ENCODE measurements at regions not wholly inside any gene's neighbourhood (a gene's known extent, or its start where the extent isn't known, plus 50 kb on each side); places are given as distances from the start of the nearest gene placed in this dataset.

- Histone ChIP-seq H4K20me1 (ENCODE audit: insufficient read depth, low read length) (no peaks in the 10 kb centered on the region), H3K79me2 (ENCODE audit: insufficient read depth, low read length) (no peaks in the 10 kb centered on the region), H3K27me3 (ENCODE audit: insufficient read depth, low read length) (no peaks in the 10 kb centered on the region), H3K27ac (ENCODE audit: low read depth, low read length, poor library complexity, severe bottlenecking) (no peak overlapping the region), H3K4me2 (ENCODE audit: low read length) (no peak overlapping the region), H3K9me2 (ENCODE audit: low read depth, low read length) (no peaks in the 10 kb centered on the region), H2AFZ (ENCODE audit: low read length) (no peak overlapping the region), H3K36me3 (ENCODE audit: insufficient read depth, low read length) (no peaks in the 10 kb centered on the region), H3K4me1 (ENCODE audit: insufficient read depth, low read length, severe bottlenecking) (no peaks in the 10 kb centered on the region), H3K9ac (ENCODE audit: low read length) (no peak overlapping the region), H3K4me3 (ENCODE audit: low read depth, low read length, poor library complexity, severe bottlenecking) (no peak overlapping the region), H3K9me3 (ENCODE audit: low read length) (no peaks in the 10 kb centered on the region), H3F3A (ENCODE audit: insufficient read depth, low read length) (no peaks in the 10 kb centered on the region)
- TF ChIP-seq CTCF (IDR thresholded peaks at IDR 0.05; ENCODE audit: low read length) (no peak), EZH2 (IDR thresholded peaks at IDR 0.05; ENCODE audit: borderline replicate concordance, low read length) (no peak)
Observed at GRCh38 chr15:94780166-94780565, 548.8 kb downstream of the MCTP2 start.

- H3K9me3 ChIP-seq (ENCODE audit: low read length), result no peaks in the 10 kb centered on the region
- H3F3A ChIP-seq (ENCODE audit: insufficient read depth, low read length), result no peaks in the 10 kb centered on the region
- no peak overlapping the region for H3K27ac ChIP-seq (ENCODE audit: low read depth, low read length, poor library complexity, severe bottlenecking)
- TF ChIP-seq EZH2 (IDR thresholded peaks at IDR 0.05; ENCODE audit: borderline replicate concordance, low read length) (no peak), CTCF (IDR thresholded peaks at IDR 0.05; ENCODE audit: low read length) (no peak)
- no peaks in the 10 kb centered on the region for H3K9me2 ChIP-seq (ENCODE audit: low read depth, low read length)
- H3K4me3 ChIP-seq (ENCODE audit: low read depth, low read length, poor library complexity, severe bottlenecking), result no peak overlapping the region
- H3K4me2 ChIP-seq (ENCODE audit: low read length), result no peak overlapping the region
- no peaks in the 10 kb centered on the region for H3K4me1 ChIP-seq (ENCODE audit: insufficient read depth, low read length, severe bottlenecking)
- no peaks in the 10 kb centered on the region for H3K27me3 ChIP-seq (ENCODE audit: insufficient read depth, low read length)
- H3K36me3 ChIP-seq (ENCODE audit: insufficient read depth, low read length), result no peaks in the 10 kb centered on the region
- no peaks in the 10 kb centered on the region for H4K20me1 ChIP-seq (ENCODE audit: insufficient read depth, low read length)
- H2AFZ ChIP-seq (ENCODE audit: low read length), result no peak overlapping the region
- no peak overlapping the region for H3K9ac ChIP-seq (ENCODE audit: low read length)
- H3K79me2 ChIP-seq (ENCODE audit: insufficient read depth, low read length), result no peaks in the 10 kb centered on the region
Observed at GRCh38 chr15:94785091-94785490, 553.7 kb downstream of the MCTP2 start.

GRCh38 chr15:94791008-94791407 is 559.6 kb downstream of the MCTP2 start:
- H3K4me2 ChIP-seq (ENCODE audit: low read length), result no peak overlapping the region
- H3K4me3 ChIP-seq (ENCODE audit: low read depth, low read length, poor library complexity, severe bottlenecking), result no peak overlapping the region
- H3K27ac ChIP-seq (ENCODE audit: low read depth, low read length, poor library complexity, severe bottlenecking), result no peak overlapping the region
- no peaks in the 10 kb centered on the region for H3K36me3 ChIP-seq (ENCODE audit: insufficient read depth, low read length)
- no peaks in the 10 kb centered on the region for H3K79me2 ChIP-seq (ENCODE audit: insufficient read depth, low read length)
- no peaks in the 10 kb centered on the region for H3K4me1 ChIP-seq (ENCODE audit: insufficient read depth, low read length, severe bottlenecking)
- H3K27me3 ChIP-seq (ENCODE audit: insufficient read depth, low read length), result no peaks in the 10 kb centered on the region
- TF ChIP-seq EZH2 (IDR thresholded peaks at IDR 0.05; ENCODE audit: borderline replicate concordance, low read length) (no peak), CTCF (IDR thresholded peaks at IDR 0.05; ENCODE audit: low read length) (no peak)
- H4K20me1 ChIP-seq (ENCODE audit: insufficient read depth, low read length), result no peaks in the 10 kb centered on the region
- H2AFZ ChIP-seq (ENCODE audit: low read length), result no peak overlapping the region
- H3K9me2 ChIP-seq (ENCODE audit: low read depth, low read length), result no peaks in the 10 kb centered on the region
- H3K9me3 ChIP-seq (ENCODE audit: low read length), result no peaks in the 10 kb centered on the region
- no peak overlapping the region for H3K9ac ChIP-seq (ENCODE audit: low read length)
- H3F3A ChIP-seq (ENCODE audit: insufficient read depth, low read length), result no peaks in the 10 kb centered on the region
